K562 (cell line): ENCODE measurements at regions not wholly inside any gene's neighbourhood (a gene's known extent, or its start where the extent isn't known, plus 50 kb on each side); places are given as distances from the start of the nearest gene placed in this dataset.
A peak's percentile ranks its signal among the peaks of the same experiment; 100 is the strongest.

ENCODE experiments used
- ATAC-seq: fragments of 200-7000 bp; cut with Tn5 transposase; 3 replicates; pipeline ENCODE4 v1.9.1; 2020; ENCODE audit warnings: moderate library complexity
- BruUV-seq: library from RNA; stranded (reverse); fragments of 400-500 nt; replicated peaks from 2 replicates; lab custom pipeline; 2021; lab: Mats Ljungman, UMichigan
- CTCF ChIA-PET: fragments of 300-600 bp; formaldehyde crosslinking; extraction: SDS; loops from one replicate; lab custom pipeline; 2021; ENCODE audit warnings: low intra/inter-chr PET ratio; lab: Yijun Ruan, JAX
- POLR2A ChIA-PET: fragments of 300-600, 350-650 bp; sonication (Branson Sonifier 250); formaldehyde crosslinking; extraction: SDS; loops from one replicate; lab custom pipeline; 2021; ENCODE audit warnings: antibody characterized with exemption, inconsistent platforms; lab: Yijun Ruan, JAX
- DNase-seq, 4 experiments: peaks; one replicate each; pipeline versions ENCODE4 v3.0.0 to v3.0.0-alpha.2; 2011 to 2018; ENCODE audit warnings: low spot score in 3 of 4, mixed read lengths in 3 of 4; ENCODE audit errors: extremely low read depth in 1 of 4
- FAIRE-seq: peaks from 2 replicates; lab custom pipeline; 2011; peaks lifted over from hg19 to GRCh38; lab: Jason Lieb, UNC
- H2AFZ ChIP-seq: 2 replicates; pipeline ENCODE4 v1.6.0; 2011; ENCODE audit warnings: low read depth, low read length, control low read depth, inconsistent platforms
- H3K27ac ChIP-seq: fragments of 200-600 bp; 3 replicates; pipeline ENCODE4 v1.8.0; 2011; ENCODE audit warnings: low read depth, mild to moderate bottlenecking, control low read depth, inconsistent platforms, low read length, moderate library complexity, mixed read lengths; ENCODE audit errors: extremely low read depth
- H3K27me3 ChIP-seq, 2 experiments: fragments of 300-600 bp in 1 of 2; 2 replicates in 1 of 2; 3 replicates in 1 of 2; pipeline versions ENCODE4 v1.6.0 to v1.8.0; 2011; ENCODE audit warnings: inconsistent platforms in 2 of 2, low read length in 2 of 2, mild to moderate bottlenecking in 1 of 2, mixed read lengths in 1 of 2, moderate library complexity in 1 of 2; ENCODE audit not compliant: control insufficient read depth in 2 of 2, insufficient read depth in 2 of 2
- H3K36me3 ChIP-seq: fragments of 300-600 bp; 3 replicates; pipeline ENCODE4 v1.8.0; 2011; ENCODE audit warnings: mild to moderate bottlenecking, low read length, inconsistent platforms; ENCODE audit not compliant: control insufficient read depth, insufficient read depth
- H3K4me1 ChIP-seq, 2 experiments: fragments of 200-600 bp in 1 of 2; replicated peaks in 1 of 2; 2 replicates in 1 of 2; 3 replicates in 1 of 2; pipeline versions ENCODE4 v1.5.1 to v1.8.0; 2011; ENCODE audit warnings: inconsistent platforms in 2 of 2, low read length in 2 of 2, mild to moderate bottlenecking in 1 of 2, mixed read lengths in 1 of 2, moderate library complexity in 1 of 2; ENCODE audit not compliant: control insufficient read depth in 2 of 2, insufficient read depth in 2 of 2
- H3K4me2 ChIP-seq: 2 replicates; pipeline ENCODE4 v1.6.1; 2011; ENCODE audit warnings: low read length, control low read depth, inconsistent platforms, mixed read lengths; ENCODE audit not compliant: insufficient read depth
- H3K4me3 ChIP-seq: fragments of 200-600 bp; sonication (generic), shearing (Covaris generic); 2 replicates; pipeline ENCODE4 v1.5.1; 2016; ENCODE audit warnings: control low read depth, inconsistent platforms
- H3K79me2 ChIP-seq: fragments of 200-600 bp; 3 replicates; pipeline ENCODE4 v1.8.0; 2011; ENCODE audit warnings: low read length, inconsistent platforms; ENCODE audit not compliant: control insufficient read depth, insufficient read depth
- H3K9ac ChIP-seq, 2 experiments: 2 replicates each; pipeline versions ENCODE4 v1.6.0 to v1.6.1; 2011; ENCODE audit warnings: low read depth in 2 of 2, low read length in 2 of 2, control low read depth in 1 of 2, inconsistent platforms in 1 of 2, mild to moderate bottlenecking in 1 of 2, mixed read lengths in 1 of 2; ENCODE audit not compliant: insufficient read depth in 1 of 2
- H3K9me1 ChIP-seq: one replicate; pipeline ENCODE4 v1.6.0; 2011; ENCODE audit warnings: inconsistent platforms, mild to moderate bottlenecking, low read length, moderate library complexity; ENCODE audit not compliant: control insufficient read depth, insufficient read depth
- H3K9me3 ChIP-seq: replicated peaks from 2 replicates; pipeline ENCODE4 v1.5.1; 2011; ENCODE audit warnings: low read depth, low read length, inconsistent platforms; ENCODE audit not compliant: control insufficient read depth, insufficient read depth
- H4K20me1 ChIP-seq: replicated peaks from 2 replicates; pipeline ENCODE4 v1.6.1; 2011; ENCODE audit warnings: low read length, inconsistent platforms, mixed read lengths; ENCODE audit not compliant: control insufficient read depth, insufficient read depth
- ARHGAP35 ChIP-seq: fragments of 450-650 bp; IDR thresholded peaks from 2 replicates; pipeline ENCODE4 v1.6.1; 2018; ENCODE audit not compliant: partially characterized antibody
- CBFA2T3 ChIP-seq: fragments of 450-650 bp; IDR thresholded peaks from 2 replicates; pipeline ENCODE4 v1.6.1; 2017
- GTF2F1 ChIP-seq: IDR thresholded peaks from 2 replicates; pipeline ENCODE4 v1.6.1; 2011; ENCODE audit warnings: low read depth, low read length, improper control_type of control experiment
- HNRNPLL ChIP-seq: fragments of 200-400 bp; formaldehyde crosslinking; IDR thresholded peaks from 2 replicates; pipeline ENCODE4 v1.6.1; 2017; ENCODE audit warnings: low read length, low read depth, mild to moderate bottlenecking; ENCODE audit not compliant: poor library complexity, severe bottlenecking
- MITF ChIP-seq: IDR thresholded peaks from 2 replicates; pipeline ENCODE4 v1.6.1; 2014; ENCODE audit warnings: antibody characterized with exemption
- MYNN ChIP-seq, 2 experiments: sonication (generic); formaldehyde crosslinking in 1 of 2; IDR thresholded peaks; 2 replicates each; pipeline versions ENCODE4 v1.5.0 to v1.6.1; 2016 to 2020; ENCODE audit warnings: antibody characterized with exemption in 1 of 2, missing genetic modification reagents in 1 of 2
- NCOA1 ChIP-seq: fragments of 450-650 bp; IDR thresholded peaks from 2 replicates; pipeline ENCODE4 v1.6.1; 2016; ENCODE audit warnings: low read depth
- NCOA6 ChIP-seq: fragments of 450-650 bp; IDR thresholded peaks from 2 replicates; pipeline ENCODE4 v1.6.1; 2017; ENCODE audit warnings: mild to moderate bottlenecking
- NR0B1 ChIP-seq: fragments of 450-650 bp; IDR thresholded peaks from one replicate; pipeline ENCODE4 v1.6.1; 2018; ENCODE audit warnings: mild to moderate bottlenecking, moderate library complexity; ENCODE audit not compliant: partially characterized antibody
- NR1H2 ChIP-seq: sonication (generic); formaldehyde crosslinking; IDR thresholded peaks from 2 replicates; pipeline ENCODE4 v1.4.0; 2020; ENCODE audit warnings: mild to moderate bottlenecking, missing genetic modification reagents
- PHF8 ChIP-seq: fragments of 200-600 bp; sonication (generic); IDR thresholded peaks from 2 replicates; pipeline ENCODE4 v1.6.1; 2012; ENCODE audit warnings: mixed run types, mild to moderate bottlenecking, inconsistent platforms, low read length, moderate library complexity, borderline replicate concordance
- PML ChIP-seq: IDR thresholded peaks from 2 replicates; pipeline ENCODE4 v1.6.1; 2012; ENCODE audit warnings: low read length, inconsistent platforms
- SREBF2 ChIP-seq: sonication (generic); formaldehyde crosslinking; IDR thresholded peaks from 2 replicates; pipeline ENCODE4 v1.4.0; 2020; ENCODE audit warnings: mild to moderate bottlenecking, missing genetic modification reagents
- SUPT5H ChIP-seq: fragments of 450-650 bp; IDR thresholded peaks from 2 replicates; pipeline ENCODE4 v1.6.1; 2016
- TSC22D4 ChIP-seq: fragments of 450-650 bp; IDR thresholded peaks from 2 replicates; pipeline ENCODE4 v1.6.1; 2016; ENCODE audit warnings: missing genetic modification characterization, missing biosample characterization, control low read depth
- ZFP1 ChIP-seq: fragments of 450-650 bp; formaldehyde crosslinking; IDR thresholded peaks from 2 replicates; pipeline ENCODE4 v1.4.0; 2020; ENCODE audit warnings: mild to moderate bottlenecking, mixed read lengths
- ZNF778 ChIP-seq: fragments of 450-650 bp; formaldehyde crosslinking; IDR thresholded peaks from 2 replicates; pipeline ENCODE4 v1.4.0; 2020; ENCODE audit warnings: mild to moderate bottlenecking, moderate library complexity
- WGBS: fragments of 100-300 bp; shearing (Covaris generic); methylation state at CpG from one replicate; pipeline ENCODE4 v1.1.6; 2016; ENCODE audit warnings: low coverage, mixed read lengths; ENCODE audit not compliant: insufficient coverage; ENCODE audit errors: missing lambda C conversion rate; 5-methylcytosine and 5-hydroxymethylcytosine counted together
- in situ Hi-C: fragments of 300-500 bp; cut with MboI; formaldehyde crosslinking; loops from 4 replicates; pipeline ENCODE4 v1.15.0; 2018; ENCODE audit warnings: inconsistent platforms, mixed read lengths
- intact Hi-C: fragments of 100-400 bp; cut with micrococcal nuclease; formaldehyde crosslinking; loops from 2 replicates; pipeline ENCODE4 v1.14.2; 2022
- TF ChIP-seq, protein P1 (sequence below): fragments of 250-450 bp; sonication (Bioruptor Pico); IDR thresholded peaks from 2 replicates; pipeline ENCODE4 v1.5.0; 2021

DNA sequence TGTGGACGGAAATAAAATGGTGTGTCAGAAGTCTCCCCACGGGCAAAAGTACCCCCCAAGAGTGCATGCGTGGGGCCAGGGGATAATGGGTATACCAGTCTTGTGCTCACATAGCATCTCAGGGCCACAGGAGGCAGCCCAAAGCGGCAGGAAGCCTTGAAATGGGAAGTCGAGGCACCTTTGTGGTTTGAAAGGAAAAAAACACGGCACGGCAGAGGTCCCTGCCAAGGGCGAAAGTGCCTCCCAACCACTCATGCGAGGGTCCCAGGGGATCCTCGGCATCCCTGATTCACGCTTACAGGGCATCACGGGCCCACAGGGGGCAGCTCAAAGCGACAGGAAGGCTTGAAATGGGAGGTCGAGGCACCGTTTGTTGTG lies 583.2 kb downstream of the ALG10 start:
- H3K4me3 ChIP-seq = no peak overlapping the region
- ChIA-PET POLR2A (no interaction called here), CTCF (no interaction called here)
- no peaks in the 10 kb centered on the region for H3K9me3 ChIP-seq
- intact Hi-C loops (no loop called here), in situ Hi-C loops (loop anchor here (10.0 kb wide), 2 partner anchors 391 to 471 kb away; no protein-coding TSS in a partner anchor)
- H3K4me1 ChIP-seq = no peaks in the 10 kb centered on the region
- no peaks in the 10 kb centered on the region for H3K79me2 ChIP-seq
- BruUV-seq = no TSS peak
- H3K36me3 ChIP-seq = no peaks in the 10 kb centered on the region
- TF ChIP-seq TSC22D4 (tag) = no peak
- TF ChIP-seq PHF8 = no peak
- TF ChIP-seq PML = no peak
- no peak for TF ChIP-seq NR1H2
- TF ChIP-seq, protein P1, sequence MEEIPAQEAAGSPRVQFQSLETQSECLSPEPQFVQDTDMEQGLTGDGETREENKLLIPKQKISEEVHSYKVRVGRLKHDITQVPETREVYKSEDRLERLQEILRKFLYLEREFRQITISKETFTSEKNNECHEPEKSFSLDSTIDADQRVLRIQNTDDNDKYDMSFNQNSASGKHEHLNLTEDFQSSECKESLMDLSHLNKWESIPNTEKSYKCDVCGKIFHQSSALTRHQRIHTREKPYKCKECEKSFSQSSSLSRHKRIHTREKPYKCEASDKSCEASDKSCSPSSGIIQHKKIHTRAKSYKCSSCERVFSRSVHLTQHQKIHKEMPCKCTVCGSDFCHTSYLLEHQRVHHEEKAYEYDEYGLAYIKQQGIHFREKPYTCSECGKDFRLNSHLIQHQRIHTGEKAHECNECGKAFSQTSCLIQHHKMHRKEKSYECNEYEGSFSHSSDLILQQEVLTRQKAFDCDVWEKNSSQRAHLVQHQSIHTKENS (CRISPR knock-in tag) = no peak
- TF ChIP-seq SREBF2 (CRISPR knock-in tag) = no peak
- TF ChIP-seq NR0B1 = no peak
- no peak for TF ChIP-seq ZNF778 (CRISPR knock-in tag)
- no peak for TF ChIP-seq MYNN (IDR thresholded peaks at IDR 0.05)
- TF ChIP-seq MYNN (CRISPR knock-in tag; IDR thresholded peaks at IDR 0.05) = no peak
- no peak for TF ChIP-seq GTF2F1
- no peak for TF ChIP-seq NCOA6
- no peak for TF ChIP-seq MITF
- no peak for TF ChIP-seq HNRNPLL
- TF ChIP-seq ARHGAP35 = no peak
- no peak for TF ChIP-seq NCOA1
- TF ChIP-seq ZFP1 = no peak
- no peak for TF ChIP-seq SUPT5H
- TF ChIP-seq CBFA2T3 = no peak
- H3K27ac ChIP-seq = no peak overlapping the region
- no peak overlapping the region for H2AFZ ChIP-seq
- no peaks in the 10 kb centered on the region for H3K9me1 ChIP-seq
- no peak for ATAC-seq
- no peaks in the 10 kb centered on the region for H3K27me3 ChIP-seq
- 2% methylated on average over 11 of the region's 15 CpGs for WGBS
- no peak overlapping the region for H3K4me2 ChIP-seq
- no peaks in the 10 kb centered on the region for H4K20me1 ChIP-seq
- FAIRE-seq = no peak
- no peak overlapping the region for H3K9ac ChIP-seq
- DNase-seq = peak in 1 of 4 experiments; percentile 2
